Natural killer cell treated with Interleukin-12 subunit alpha and Interleukin-12 subunit beta and Interleukin-15 and Interleukin-18, amount 100 ng/mL, for 72 hours (primary cell): ENCODE measurements at regions not wholly inside any gene's neighbourhood (a gene's known extent, or its start where the extent isn't known, plus 50 kb on each side); places are given as distances from the start of the nearest gene placed in this dataset.

Experiments used
- ATAC-seq, 2 donors: fragments of 150-1000 bp; cut with Tn5 transposase in 1 of 2; sonication (Bioruptor Pico), chemical (Tn5 transposase) in 1 of 2; 2 replicates each; pipeline ENCODE4 v1.10.0; 2021
- DNase-seq: peaks from one replicate; pipeline ENCODE4 v3.0.0; 2022; ENCODE audit warnings: low spot score
- H3K27ac Mint-ChIP-seq, 2 donors: 1 replicate in 1 of 2; 2 replicates in 1 of 2; pipeline ENCODE4 v1.8.0; 2022; ENCODE audit warnings: mixed read lengths in 2 of 2, mild to moderate bottlenecking in 1 of 2, moderate library complexity in 1 of 2
- H3K27me3 Mint-ChIP-seq, 2 donors: 1 replicate in 1 of 2; 2 replicates in 1 of 2; pipeline ENCODE4 v1.8.0; 2022; ENCODE audit warnings: mixed read lengths in 2 of 2
- H3K36me3 Mint-ChIP-seq: one replicate; pipeline ENCODE4 v1.8.0; 2022; ENCODE audit warnings: mixed read lengths
- H3K4me1 Mint-ChIP-seq, 2 donors: 1 replicate in 1 of 2; 2 replicates in 1 of 2; pipeline ENCODE4 v1.8.0; 2022; ENCODE audit warnings: low read depth in 2 of 2, mixed read lengths in 2 of 2, mild to moderate bottlenecking in 1 of 2
- H3K4me3 Mint-ChIP-seq: one replicate; pipeline ENCODE4 v1.8.0; 2022; ENCODE audit warnings: mixed read lengths
- H3K9me3 Mint-ChIP-seq: 2 replicates; pipeline ENCODE4 v1.8.0; 2022; ENCODE audit warnings: mixed read lengths

GRCh38 chr22:27258616-27259172 is 542.9 kb downstream of the MN1 start:
- no peak for DNase-seq
- Mint-ChIP-seq H3K27me3 (peaks cover 23 to 26% of the 10 kb centered on the region in 2 donors), H3K4me1 (peaks cover 0 to 3% of the 10 kb centered on the region in 2 donors), H3K9me3 (peaks cover 8% of the 10 kb centered on the region), H3K4me3 (no peak overlapping the region), H3K36me3 (peaks cover 7% of the 10 kb centered on the region), H3K27ac (no peak overlapping the region)
- no peak for ATAC-seq

- no peak overlapping the region for H3K27ac Mint-ChIP-seq
- peaks cover 7% of the 10 kb centered on the region for H3K36me3 Mint-ChIP-seq
- no peak for ATAC-seq
- peaks cover 29 to 33% of the 10 kb centered on the region in 2 donors for H3K27me3 Mint-ChIP-seq
- no peak for DNase-seq
- H3K4me3 Mint-ChIP-seq = no peak overlapping the region
- peaks cover 0 to 3% of the 10 kb centered on the region in 2 donors for H3K4me1 Mint-ChIP-seq
- H3K9me3 Mint-ChIP-seq = peaks cover 8% of the 10 kb centered on the region
Measured at GRCh38 chr22:27259433-27259832, 542.1 kb downstream of the MN1 start.

GRCh38 chr22:27260087-27260698 is 541.4 kb downstream of the MN1 start:
- DNase-seq (peak; percentile 10), ATAC-seq (no peak)
- H3K27me3 Mint-ChIP-seq = peaks cover 29 to 40% of the 10 kb centered on the region in 2 donors
- H3K36me3 Mint-ChIP-seq = peaks cover 7% of the 10 kb centered on the region
- peaks cover 0 to 3% of the 10 kb centered on the region in 2 donors for H3K4me1 Mint-ChIP-seq
- no peak overlapping the region for H3K27ac Mint-ChIP-seq
- H3K4me3 Mint-ChIP-seq = no peak overlapping the region
- peaks cover 8% of the 10 kb centered on the region for H3K9me3 Mint-ChIP-seq

DNA sequence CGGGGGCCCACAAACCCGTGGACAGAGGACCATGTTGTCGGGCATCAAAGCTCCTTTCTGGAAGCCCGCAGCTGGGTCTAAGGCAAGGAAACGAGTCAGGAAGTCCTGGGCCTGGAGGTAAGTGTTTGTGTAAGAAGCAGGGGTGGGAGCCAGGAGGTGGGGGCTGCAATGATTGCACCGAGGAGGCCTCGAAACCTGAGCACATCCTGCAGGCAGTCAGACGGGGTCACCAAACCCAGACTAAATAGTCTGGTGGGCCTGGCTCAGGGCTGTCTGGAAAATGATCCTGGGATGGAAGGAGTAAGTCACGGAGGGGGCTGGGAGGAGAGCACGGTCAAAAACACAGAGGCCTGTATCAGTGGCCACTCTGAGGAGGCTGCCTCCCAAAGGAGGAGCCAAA is 539.2 kb downstream of the MN1 start:
- no peak for ATAC-seq
- no peaks in the 10 kb centered on the region for H3K36me3 Mint-ChIP-seq
- no peak overlapping the region for H3K27ac Mint-ChIP-seq

DNA sequence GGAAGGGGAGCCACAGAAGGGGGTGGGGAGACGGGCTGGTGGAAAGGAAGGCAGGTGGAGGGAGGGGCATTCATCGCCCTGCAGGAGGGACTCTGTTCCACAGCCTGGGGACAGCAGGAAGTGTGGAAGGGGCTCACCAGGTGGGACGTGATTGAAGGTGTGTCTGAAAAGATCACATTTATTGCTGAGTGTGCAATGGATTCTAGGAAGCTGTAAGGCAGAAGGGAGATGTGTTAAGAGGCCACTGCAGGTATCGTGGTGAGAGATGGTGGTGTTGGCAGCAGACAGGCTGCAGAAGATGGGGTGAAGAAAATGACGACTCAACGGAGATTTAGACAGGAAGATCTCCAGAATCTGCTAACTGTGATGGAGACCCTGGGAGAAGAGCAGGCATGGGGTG is 537.4 kb downstream of the MN1 start:
- ATAC-seq (no peak), DNase-seq (no peak)
- no peaks in the 10 kb centered on the region for H3K36me3 Mint-ChIP-seq
- peaks cover 20 to 30% of the 10 kb centered on the region in 2 donors for H3K27me3 Mint-ChIP-seq
- H3K4me1 Mint-ChIP-seq = peaks cover 0 to under 1% of the 10 kb centered on the region in 2 donors
- H3K27ac Mint-ChIP-seq = no peak overlapping the region
- H3K4me3 Mint-ChIP-seq = no peak overlapping the region
- peaks cover under 1% of the 10 kb centered on the region for H3K9me3 Mint-ChIP-seq

More for the DNA sequence above, 539.2 kb downstream of the MN1 start:
- peaks cover 0 to 3% of the 10 kb centered on the region in 2 donors for H3K4me1 Mint-ChIP-seq
- no peak overlapping the region for H3K4me3 Mint-ChIP-seq
- H3K27me3 Mint-ChIP-seq = peaks cover 25 to 34% of the 10 kb centered on the region in 2 donors
- H3K9me3 Mint-ChIP-seq = peaks cover 3% of the 10 kb centered on the region
- DNase-seq = no peak

DNA sequence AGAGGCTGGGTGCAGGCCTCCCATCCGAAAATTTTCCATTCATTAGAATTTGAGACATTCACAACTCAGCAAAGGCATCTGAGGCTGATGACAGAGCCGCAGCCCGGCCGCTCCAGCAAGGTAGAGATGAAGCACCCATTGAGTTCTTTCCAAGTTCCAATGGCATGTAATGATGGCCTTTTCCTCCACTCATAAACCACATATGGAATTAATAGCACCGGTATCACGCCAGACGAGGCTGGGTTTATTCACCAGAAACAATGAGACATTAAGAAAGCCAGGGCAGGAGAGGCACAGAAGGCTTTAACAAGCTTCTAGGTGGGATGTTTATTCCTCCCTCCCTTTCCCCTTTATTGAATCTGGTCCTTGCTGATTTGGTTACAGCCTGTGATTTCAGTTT is 534.4 kb downstream of the MN1 start:
- peaks cover 24 to 27% of the 10 kb centered on the region in 2 donors for H3K27me3 Mint-ChIP-seq
- ATAC-seq = no peak
- H3K4me1 Mint-ChIP-seq = no peaks in the 10 kb centered on the region
- no peak for DNase-seq
- no peaks in the 10 kb centered on the region for H3K36me3 Mint-ChIP-seq
- H3K27ac Mint-ChIP-seq = no peak overlapping the region
- no peak overlapping the region for H3K4me3 Mint-ChIP-seq
- no peaks in the 10 kb centered on the region for H3K9me3 Mint-ChIP-seq

DNA sequence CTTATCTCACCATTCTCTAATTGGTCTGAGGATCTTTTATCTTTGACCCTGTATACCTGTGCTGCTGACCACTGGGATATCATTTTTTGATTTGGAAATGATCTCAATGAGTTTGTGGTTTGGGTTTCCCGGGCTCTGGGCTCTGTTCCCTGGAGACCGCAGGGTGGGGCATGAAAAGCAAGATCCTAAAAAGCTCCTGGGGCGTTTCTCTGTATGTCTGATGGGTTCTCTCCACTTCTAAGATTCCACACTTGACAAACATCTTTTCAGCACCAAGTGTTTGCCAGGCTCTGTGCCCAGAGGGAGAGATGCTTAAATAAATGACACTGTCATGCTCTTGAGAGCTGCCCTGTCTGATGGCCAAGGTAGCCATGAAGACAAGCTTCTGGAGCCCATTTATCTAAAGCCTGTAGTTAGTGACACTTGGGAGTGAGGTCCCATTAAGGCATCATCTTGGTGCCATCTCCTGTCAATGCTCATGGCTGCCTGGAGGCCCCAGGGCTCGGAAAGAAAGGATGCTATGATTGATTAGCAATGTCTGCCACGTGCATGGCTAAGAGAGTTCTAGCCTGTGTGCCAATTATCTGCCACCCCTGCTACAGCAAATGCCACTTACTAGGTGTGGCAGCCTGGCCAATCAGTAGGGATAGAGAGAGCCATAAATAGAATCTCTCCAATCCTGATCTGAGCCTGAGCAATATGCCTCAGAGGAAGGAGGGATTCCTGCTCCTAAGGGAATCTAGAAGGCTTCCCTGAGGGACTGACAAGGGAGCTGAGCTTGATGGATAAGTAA is 531.6 kb downstream of the MN1 start:
- no peak for DNase-seq
- ATAC-seq = no peak
- Mint-ChIP-seq H3K36me3 (no peaks in the 10 kb centered on the region), H3K4me1 (no peaks in the 10 kb centered on the region), H3K4me3 (no peak overlapping the region), H3K9me3 (no peaks in the 10 kb centered on the region), H3K27ac (no peak overlapping the region), H3K27me3 (peaks cover 19 to 22% of the 10 kb centered on the region in 2 donors)

DNA sequence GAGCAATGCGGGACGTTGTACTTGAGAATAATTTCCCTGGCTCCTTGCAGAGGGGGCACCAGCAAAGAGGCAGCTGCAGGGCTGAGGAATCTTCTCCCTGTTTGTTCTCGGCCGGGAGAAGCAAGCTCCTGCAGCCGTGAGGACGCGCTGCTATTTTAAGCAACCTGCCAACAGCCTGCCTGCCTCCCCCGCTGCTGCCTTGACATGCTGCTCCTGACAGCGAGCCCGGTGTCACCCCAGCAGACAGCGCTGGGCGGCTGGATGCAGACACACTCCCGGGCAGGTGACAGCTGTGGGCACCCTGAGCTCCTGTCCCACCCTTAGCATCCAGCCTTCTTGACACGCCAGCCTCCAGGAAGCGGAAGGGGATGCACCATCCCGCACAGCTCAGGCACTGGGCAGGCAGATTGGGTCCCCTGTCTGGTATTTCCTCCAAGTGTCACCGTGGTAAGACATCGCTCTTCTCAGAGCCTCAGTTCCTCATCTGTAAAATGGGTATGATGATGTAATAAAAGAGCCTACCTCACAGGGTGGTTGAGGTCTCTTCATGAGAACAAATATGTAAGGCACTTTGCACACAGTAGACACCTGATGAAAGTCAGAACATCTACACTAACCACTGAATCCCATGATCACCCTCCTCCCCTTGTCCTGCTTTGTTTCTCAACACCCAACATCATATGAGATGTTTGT is 530.6 kb downstream of the MN1 start:
- Mint-ChIP-seq H3K4me1 (no peaks in the 10 kb centered on the region), H3K27me3 (peaks cover 26% of the 10 kb centered on the region in 2 donors), H3K27ac (no peak overlapping the region), H3K4me3 (no peak overlapping the region), H3K9me3 (no peaks in the 10 kb centered on the region), H3K36me3 (no peaks in the 10 kb centered on the region)
- DNase-seq (no peak), ATAC-seq (peak in 1 of 2 donors; percentile 29)

GRCh38 chr22:27273436-27273835 is 528.1 kb downstream of the MN1 start:
- H3K9me3 Mint-ChIP-seq = no peaks in the 10 kb centered on the region
- peaks cover 30 to 41% of the 10 kb centered on the region in 2 donors for H3K27me3 Mint-ChIP-seq
- no peaks in the 10 kb centered on the region for H3K36me3 Mint-ChIP-seq
- no peak overlapping the region for H3K27ac Mint-ChIP-seq
- ATAC-seq (no peak), DNase-seq (no peak)
- no peak overlapping the region for H3K4me3 Mint-ChIP-seq
- no peaks in the 10 kb centered on the region for H3K4me1 Mint-ChIP-seq

DNA sequence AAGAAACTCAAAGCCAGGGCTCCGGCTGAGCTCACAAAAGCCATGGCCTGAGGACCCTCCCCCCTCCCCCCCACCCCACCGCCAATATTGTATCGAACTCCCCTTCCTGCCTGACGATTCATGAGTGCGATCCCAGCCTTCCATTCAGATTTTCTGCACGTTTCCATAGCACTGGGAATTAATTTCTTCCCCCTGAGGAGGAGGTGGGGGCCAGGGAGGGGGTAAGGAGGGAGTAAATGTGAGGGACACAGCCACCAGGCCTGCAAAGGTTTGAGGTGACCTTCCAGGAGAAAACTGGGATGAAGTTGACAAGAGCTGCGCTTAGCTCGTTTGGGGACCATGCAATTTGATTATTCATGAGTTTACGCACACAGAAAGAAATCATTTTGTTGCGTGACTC is 527.7 kb downstream of the MN1 start:
- H3K4me1 Mint-ChIP-seq = no peaks in the 10 kb centered on the region
- H3K4me3 Mint-ChIP-seq = no peak overlapping the region
- no peaks in the 10 kb centered on the region for H3K9me3 Mint-ChIP-seq
- H3K27ac Mint-ChIP-seq = no peak overlapping the region
- peaks cover 30 to 36% of the 10 kb centered on the region in 2 donors for H3K27me3 Mint-ChIP-seq
- no peak for DNase-seq
- no peak for ATAC-seq
- no peaks in the 10 kb centered on the region for H3K36me3 Mint-ChIP-seq

DNA sequence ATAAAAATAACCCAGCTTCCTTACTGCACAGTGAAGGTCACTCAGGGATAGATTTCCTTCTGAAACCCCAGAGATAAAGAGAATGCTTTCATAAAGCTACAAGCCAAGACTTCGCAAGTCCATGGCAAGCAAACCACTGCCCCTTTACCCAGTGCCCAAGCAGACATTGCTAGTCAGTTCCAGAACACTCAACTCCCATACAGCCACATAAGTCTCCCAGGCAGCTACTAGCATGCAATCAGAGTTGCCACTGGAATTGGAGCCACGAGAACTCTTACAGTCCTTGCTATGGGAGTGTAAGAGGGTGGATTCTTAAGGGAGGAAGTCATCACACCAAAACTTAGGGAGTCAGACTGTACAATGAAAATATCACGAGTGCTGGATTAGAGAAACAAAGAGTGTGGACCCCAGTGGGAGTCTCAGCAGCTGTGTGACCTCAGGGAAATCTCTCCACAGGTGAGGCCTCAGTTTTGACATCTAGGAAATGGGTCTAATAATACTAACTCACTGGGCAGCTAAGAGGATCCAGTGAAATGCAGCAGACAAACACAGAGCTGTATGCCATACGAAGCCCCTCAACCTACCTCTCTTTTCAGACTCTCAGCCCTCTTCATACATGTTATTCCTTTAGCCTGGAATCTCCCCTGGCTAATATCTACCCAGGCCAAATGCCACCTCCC is 526.6 kb downstream of the MN1 start:
- H3K36me3 Mint-ChIP-seq = no peaks in the 10 kb centered on the region

DNA sequence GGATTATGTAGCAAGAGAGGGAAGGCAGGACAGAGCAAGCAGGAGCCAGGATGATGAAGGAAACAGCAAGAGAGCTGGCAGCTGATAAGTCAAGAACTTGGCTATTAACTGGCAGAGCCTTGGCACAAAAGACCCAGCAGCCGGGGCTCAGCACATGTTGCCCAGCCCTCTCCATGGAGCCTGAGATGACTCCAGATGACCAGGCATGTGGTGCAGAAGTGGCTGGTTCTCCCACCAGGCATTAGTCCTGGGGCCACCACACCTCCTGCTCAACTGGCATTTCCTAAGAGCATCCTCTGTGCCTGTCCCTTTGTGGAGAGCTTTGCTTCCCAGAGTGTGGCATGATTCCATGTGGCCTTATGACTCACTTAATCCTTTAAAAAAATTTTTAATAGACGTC is 522.6 kb downstream of the MN1 start:
- Mint-ChIP-seq H3K4me1 (no peaks in the 10 kb centered on the region), H3K27me3 (peaks cover 19 to 37% of the 10 kb centered on the region in 2 donors), H3K4me3 (no peak overlapping the region), H3K27ac (no peak overlapping the region), H3K9me3 (no peaks in the 10 kb centered on the region), H3K36me3 (no peaks in the 10 kb centered on the region)
- DNase-seq = no peak
- no peak for ATAC-seq

More for the DNA sequence above, 526.6 kb downstream of the MN1 start:
- Mint-ChIP-seq H3K27me3 (peaks cover 33 to 34% of the 10 kb centered on the region in 2 donors), H3K9me3 (no peaks in the 10 kb centered on the region), H3K4me3 (no peak overlapping the region), H3K27ac (no peak overlapping the region), H3K4me1 (no peaks in the 10 kb centered on the region)
- DNase-seq = no peak
- ATAC-seq = no peak

- Mint-ChIP-seq H3K27ac (no peak overlapping the region), H3K27me3 (peaks cover 11 to 35% of the 10 kb centered on the region in 2 donors), H3K4me1 (no peaks in the 10 kb centered on the region), H3K36me3 (no peaks in the 10 kb centered on the region), H3K9me3 (no peaks in the 10 kb centered on the region), H3K4me3 (no peak overlapping the region)
- no peak for ATAC-seq
- no peak for DNase-seq
Measured at GRCh38 chr22:27283240-27283639, 518.3 kb downstream of the MN1 start.
